ENCODE measurements at regions not wholly inside any gene's neighbourhood (a gene's known extent, or its start where the extent isn't known, plus 50 kb on each side); places are given as distances from the start of the nearest gene placed in this dataset.

GRCh38 chr15:96052154-96052553 is 278.3 kb upstream of the NR2F2 start:
- no peak overlapping the region for H3K4me3 ChIP-seq
- peaks cover 0 to 34% of the 10 kb centered on the region in 2 donors for H3K27me3 ChIP-seq
- H3K36me3 ChIP-seq: no peaks in the 10 kb centered on the region
- no peaks in the 10 kb centered on the region for H3K9me3 ChIP-seq
- peak; percentile 9 for ATAC-seq
- DNase-seq: no peak
- intact Hi-C loops (cut with DNase I): no loop called here
- no peak for TF ChIP-seq CTCF (IDR thresholded peaks at IDR 0.05)
- H3K27ac ChIP-seq: no peak overlapping the region
- peaks cover 17 to 18% of the 10 kb centered on the region in 2 donors for H3K4me1 ChIP-seq

GRCh38 chr15:96052572-96053030 is 277.9 kb upstream of the NR2F2 start:
- intact Hi-C loops (cut with DNase I): no loop called here
- peaks cover 17 to 18% of the 10 kb centered on the region in 2 donors for H3K4me1 ChIP-seq
- peak overlapping the region in 1 of 2 donors; percentile 17 for H3K4me3 ChIP-seq
- no peaks in the 10 kb centered on the region for H3K9me3 ChIP-seq
- no peak overlapping the region for H3K27ac ChIP-seq
- peaks cover 0 to 34% of the 10 kb centered on the region in 2 donors for H3K27me3 ChIP-seq
- DNase-seq (no peak), ATAC-seq (no peak)
- H3K36me3 ChIP-seq: no peaks in the 10 kb centered on the region
- no peak for TF ChIP-seq CTCF (IDR thresholded peaks at IDR 0.05)

GRCh38 chr15:96053031-96053780 is 277.3 kb upstream of the NR2F2 start:
- Histone ChIP-seq H3K9me3 (no peaks in the 10 kb centered on the region), H3K4me3 (peak overlapping the region; percentile 15 to 17), H3K36me3 (no peaks in the 10 kb centered on the region), H3K27ac (no peak overlapping the region), H3K4me1 (peaks cover 17 to 18% of the 10 kb centered on the region in 2 donors), H3K27me3 (peaks cover 0 to 34% of the 10 kb centered on the region in 2 donors)
- peak; percentile 47 to 83 (median 56) for DNase-seq
- peak; percentile 89 for ATAC-seq
- no peak for TF ChIP-seq CTCF (IDR thresholded peaks at IDR 0.05)
- intact Hi-C loops (cut with DNase I): no loop called here

- peak; percentile 37 for ATAC-seq
- no peak for TF ChIP-seq CTCF (IDR thresholded peaks at IDR 0.05)
- Histone ChIP-seq H3K4me1 (peaks cover 17 to 18% of the 10 kb centered on the region in 2 donors), H3K27me3 (peaks cover 0 to 34% of the 10 kb centered on the region in 2 donors), H3K4me3 (peak overlapping the region in 1 of 2 donors; percentile 17), H3K9me3 (no peaks in the 10 kb centered on the region), H3K27ac (no peak overlapping the region), H3K36me3 (no peaks in the 10 kb centered on the region)
- intact Hi-C loops (cut with DNase I): no loop called here
- peak in 2 of 4 donors; percentile 41 to 50 for DNase-seq
Measured at GRCh38 chr15:96053781-96054428, 276.6 kb upstream of the NR2F2 start.

GRCh38 chr15:96054621-96055020 is 275.9 kb upstream of the NR2F2 start:
- peaks cover 17 to 18% of the 10 kb centered on the region in 2 donors for H3K4me1 ChIP-seq
- no peak for DNase-seq
- H3K27ac ChIP-seq: no peak overlapping the region
- TF ChIP-seq CTCF (IDR thresholded peaks at IDR 0.05): no peak
- intact Hi-C loops (cut with DNase I): no loop called here
- no peaks in the 10 kb centered on the region for H3K9me3 ChIP-seq
- H3K27me3 ChIP-seq: peaks cover 0 to 34% of the 10 kb centered on the region in 2 donors
- H3K4me3 ChIP-seq: no peak overlapping the region
- no peaks in the 10 kb centered on the region for H3K36me3 ChIP-seq
- no peak for ATAC-seq
